Breast epithelium (tissue), 4 donors: ENCODE measurements at regions not wholly inside any gene's neighbourhood (a gene's known extent, or its start where the extent isn't known, plus 50 kb on each side); places are given as distances from the start of the nearest gene placed in this dataset.
A peak's percentile ranks its signal among the peaks of the same experiment; 100 is the strongest.
"Not testable (repeated sequence)": the region's sequence is repeated elsewhere in the genome, so short reads cannot be mapped to it uniquely, and the experiment has no call there.

ENCODE experiments used
- DNase-seq, 2 donors: peaks; one replicate each; pipeline ENCODE4 v3.0.0-alpha.2; 2019; ENCODE audit warnings: low spot score in 2 of 2
- H3K27ac ChIP-seq, 2 donors: fragments of 200-600 bp; sonication (generic) in 1 of 2; one replicate each; pipeline ENCODE4 v1.5.1; 2016 to 2019; ENCODE audit warnings: mild to moderate bottlenecking in 1 of 2
- H3K27me3 ChIP-seq, 2 donors: fragments of 200-600 bp; sonication (generic) in 1 of 2; one replicate each; pipeline versions ENCODE4 v1.5.1 to v1.6.0; 2017 to 2019; ENCODE audit warnings: control low read depth in 1 of 2, mild to moderate bottlenecking in 1 of 2
- H3K36me3 ChIP-seq: fragments of 200-600 bp; one replicate; pipeline ENCODE4 v1.5.1; 2019
- H3K4me1 ChIP-seq, 2 donors: fragments of 200-600 bp; sonication (generic); one replicate each; pipeline ENCODE4 v1.5.1; 2016 to 2019; ENCODE audit warnings: control low read depth in 1 of 2
- H3K4me3 ChIP-seq, 3 donors: fragments of 200-600 bp; sonication (generic); 1 replicate in 2 of 3; 2 replicates in 1 of 3; pipeline ENCODE4 v1.5.1; 2016 to 2019; ENCODE audit warnings: mild to moderate bottlenecking in 3 of 3, moderate library complexity in 2 of 3
- H3K9me3 ChIP-seq, 2 donors: fragments of 200-600 bp; sonication (generic) in 1 of 2; one replicate each; pipeline ENCODE4 v1.5.1; 2016 to 2019; ENCODE audit warnings: control low read depth in 1 of 2
- POLR2A ChIP-seq: fragments of 450-650 bp; IDR thresholded peaks from one replicate; pipeline ENCODE4 v1.6.1; 2016; ENCODE audit warnings: antibody characterized with exemption, mild to moderate bottlenecking, moderate library complexity
- POLR2AphosphoS5 ChIP-seq, 3 donors: sonication (generic); formaldehyde crosslinking; IDR thresholded peaks; one replicate each; pipeline ENCODE4 v1.6.1; 2017; ENCODE audit warnings: antibody characterized with exemption in 3 of 3
- intact Hi-C: fragments of 100-400 bp; cut with DNase I; formaldehyde crosslinking; loops from one replicate; pipeline ENCODE4 v1.15.1; 2023; ENCODE audit warnings: low total_unique reads
- TF ChIP-seq, protein P1 (sequence below), 3 donors: fragments of 450-650 bp; IDR thresholded peaks; one replicate each; pipeline ENCODE4 v1.5.1; 2016 to 2017; ENCODE audit warnings: antibody characterized with exemption in 3 of 3, mild to moderate bottlenecking in 3 of 3, moderate library complexity in 3 of 3

GRCh38 chr3:101134331-101134730 is 141.1 kb upstream of the ABI3BP start:
- Histone ChIP-seq H3K9me3 (no peaks in the 10 kb centered on the region), H3K4me1 (no peaks in the 10 kb centered on the region), H3K27ac (no peak overlapping the region), H3K27me3 (no peaks in the 10 kb centered on the region), H3K36me3 (no peaks in the 10 kb centered on the region), H3K4me3 (no peak overlapping the region)
- intact Hi-C loops = no loop called here
- TF ChIP-seq POLR2AphosphoS5 (IDR thresholded peaks at IDR 0.05) (no peak), POLR2A (no peak)
- TF ChIP-seq, protein P1, sequence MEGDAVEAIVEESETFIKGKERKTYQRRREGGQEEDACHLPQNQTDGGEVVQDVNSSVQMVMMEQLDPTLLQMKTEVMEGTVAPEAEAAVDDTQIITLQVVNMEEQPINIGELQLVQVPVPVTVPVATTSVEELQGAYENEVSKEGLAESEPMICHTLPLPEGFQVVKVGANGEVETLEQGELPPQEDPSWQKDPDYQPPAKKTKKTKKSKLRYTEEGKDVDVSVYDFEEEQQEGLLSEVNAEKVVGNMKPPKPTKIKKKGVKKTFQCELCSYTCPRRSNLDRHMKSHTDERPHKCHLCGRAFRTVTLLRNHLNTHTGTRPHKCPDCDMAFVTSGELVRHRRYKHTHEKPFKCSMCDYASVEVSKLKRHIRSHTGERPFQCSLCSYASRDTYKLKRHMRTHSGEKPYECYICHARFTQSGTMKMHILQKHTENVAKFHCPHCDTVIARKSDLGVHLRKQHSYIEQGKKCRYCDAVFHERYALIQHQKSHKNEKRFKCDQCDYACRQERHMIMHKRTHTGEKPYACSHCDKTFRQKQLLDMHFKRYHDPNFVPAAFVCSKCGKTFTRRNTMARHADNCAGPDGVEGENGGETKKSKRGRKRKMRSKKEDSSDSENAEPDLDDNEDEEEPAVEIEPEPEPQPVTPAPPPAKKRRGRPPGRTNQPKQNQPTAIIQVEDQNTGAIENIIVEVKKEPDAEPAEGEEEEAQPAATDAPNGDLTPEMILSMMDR (IDR thresholded peaks at IDR 0.05) = no peak
- no peak for DNase-seq

DNA sequence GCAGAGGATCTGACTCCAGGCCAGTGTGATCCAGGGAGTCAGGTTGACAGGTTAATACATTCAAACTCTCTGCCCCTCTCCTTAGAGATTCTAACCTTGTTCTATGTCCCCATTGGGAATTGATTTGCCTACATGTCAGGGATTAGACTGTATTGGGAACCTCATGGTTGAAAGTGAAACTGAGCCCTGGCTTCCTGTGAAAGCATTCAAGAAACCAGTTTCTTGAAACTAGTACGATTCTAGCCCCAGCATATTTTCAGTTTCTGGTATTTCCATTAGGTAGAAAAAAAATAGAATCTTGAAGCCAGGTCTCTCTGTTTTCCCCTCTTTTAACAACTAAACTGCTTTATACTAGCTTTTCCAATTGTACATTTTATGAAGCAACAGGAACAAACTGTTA is 140.4 kb upstream of the ABI3BP start:
- no peak for DNase-seq
- H3K4me3 ChIP-seq = no peak overlapping the region
- intact Hi-C loops = no loop called here
- no peaks in the 10 kb centered on the region for H3K36me3 ChIP-seq
- TF ChIP-seq, protein P1 (IDR thresholded peaks at IDR 0.05) = no peak
- TF ChIP-seq POLR2AphosphoS5 (IDR thresholded peaks at IDR 0.05) (no peak), POLR2A (no peak)
- H3K9me3 ChIP-seq = no peaks in the 10 kb centered on the region
- no peak overlapping the region for H3K27ac ChIP-seq
- no peaks in the 10 kb centered on the region for H3K27me3 ChIP-seq
- H3K4me1 ChIP-seq = no peaks in the 10 kb centered on the region

GRCh38 chr3:101133197-101133596 is 140.0 kb upstream of the ABI3BP start:
- H3K27ac ChIP-seq, DNase-seq, H3K4me1 ChIP-seq, H3K27me3 ChIP-seq, intact Hi-C loops, H3K4me3 ChIP-seq, H3K36me3 ChIP-seq, H3K9me3 ChIP-seq: not testable (repeated sequence)

DNA sequence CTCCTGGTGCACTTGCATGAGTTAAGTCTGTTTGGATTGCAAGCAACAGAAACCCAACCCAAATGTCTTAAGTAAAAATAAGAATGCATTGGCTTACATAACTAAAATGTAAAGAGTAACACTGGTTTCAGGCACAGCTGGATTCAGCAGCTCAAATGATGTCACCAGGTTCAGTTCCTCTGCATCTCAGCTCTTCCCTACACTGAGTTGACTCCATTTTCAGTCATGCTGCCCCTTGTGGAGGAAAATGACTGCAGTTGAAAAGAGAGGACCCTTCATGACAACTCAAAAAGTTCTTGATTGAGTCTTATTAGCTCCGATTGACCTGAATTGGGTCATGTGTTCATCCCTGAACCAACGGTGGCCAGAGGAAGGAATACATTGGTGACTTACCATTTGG is 138.5 kb upstream of the ABI3BP start:
- Histone ChIP-seq H3K27ac (no peak overlapping the region), H3K4me1 (no peaks in the 10 kb centered on the region), H3K9me3 (no peaks in the 10 kb centered on the region), H3K27me3 (no peaks in the 10 kb centered on the region), H3K4me3 (no peak overlapping the region), H3K36me3 (no peaks in the 10 kb centered on the region)
- DNase-seq = no peak
- no peak for TF ChIP-seq POLR2AphosphoS5 (IDR thresholded peaks at IDR 0.05)
- TF ChIP-seq, protein P1 (IDR thresholded peaks at IDR 0.05) = no peak
- no peak for TF ChIP-seq POLR2A
- intact Hi-C loops = no loop called here

- intact Hi-C loops = no loop called here
- Histone ChIP-seq H3K36me3 (no peaks in the 10 kb centered on the region), H3K27ac (no peak overlapping the region), H3K9me3 (no peaks in the 10 kb centered on the region), H3K4me3 (no peak overlapping the region), H3K4me1 (no peaks in the 10 kb centered on the region), H3K27me3 (no peaks in the 10 kb centered on the region)
- DNase-seq = peak in 1 of 2 donors; percentile 26
- TF ChIP-seq, protein P1 (IDR thresholded peaks at IDR 0.05) = no peak
- TF ChIP-seq POLR2AphosphoS5 (IDR thresholded peaks at IDR 0.05) (no peak), POLR2A (no peak)
These were observed 135.6 kb upstream of the ABI3BP start for GRCh38 chr3:101128786-101129185.

DNA sequence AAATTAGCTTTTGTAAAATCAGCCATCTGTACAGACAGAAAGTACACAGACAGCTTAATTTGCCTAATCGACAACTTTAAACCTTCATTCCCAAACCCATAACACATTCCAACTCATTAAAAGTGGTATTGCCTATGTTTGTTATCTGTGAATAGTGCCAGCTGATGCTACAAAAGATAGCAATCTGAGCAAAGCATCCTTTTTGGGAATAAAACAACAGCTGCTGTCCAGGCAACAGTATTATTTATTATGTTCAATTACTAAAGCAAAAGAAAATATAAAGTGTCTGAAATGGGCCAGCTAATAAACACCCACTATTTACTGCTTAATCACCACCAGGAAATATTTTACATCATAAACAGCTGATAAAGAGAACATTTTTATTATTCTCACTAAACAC is 134.8 kb upstream of the ABI3BP start:
- Histone ChIP-seq H3K27me3 (no peaks in the 10 kb centered on the region), H3K27ac (no peak overlapping the region), H3K36me3 (no peaks in the 10 kb centered on the region), H3K9me3 (no peaks in the 10 kb centered on the region), H3K4me1 (no peaks in the 10 kb centered on the region), H3K4me3 (no peak overlapping the region)
- DNase-seq = no peak
- TF ChIP-seq POLR2A (no peak), POLR2AphosphoS5 (IDR thresholded peaks at IDR 0.05) (no peak)
- TF ChIP-seq, protein P1 (IDR thresholded peaks at IDR 0.05) = no peak
- intact Hi-C loops = no loop called here
